ENCODE measurements at regions not wholly inside any gene's neighbourhood (a gene's known extent, or its start where the extent isn't known, plus 50 kb on each side); places are given as distances from the start of the nearest gene placed in this dataset.

- TF ChIP-seq, protein P1, sequence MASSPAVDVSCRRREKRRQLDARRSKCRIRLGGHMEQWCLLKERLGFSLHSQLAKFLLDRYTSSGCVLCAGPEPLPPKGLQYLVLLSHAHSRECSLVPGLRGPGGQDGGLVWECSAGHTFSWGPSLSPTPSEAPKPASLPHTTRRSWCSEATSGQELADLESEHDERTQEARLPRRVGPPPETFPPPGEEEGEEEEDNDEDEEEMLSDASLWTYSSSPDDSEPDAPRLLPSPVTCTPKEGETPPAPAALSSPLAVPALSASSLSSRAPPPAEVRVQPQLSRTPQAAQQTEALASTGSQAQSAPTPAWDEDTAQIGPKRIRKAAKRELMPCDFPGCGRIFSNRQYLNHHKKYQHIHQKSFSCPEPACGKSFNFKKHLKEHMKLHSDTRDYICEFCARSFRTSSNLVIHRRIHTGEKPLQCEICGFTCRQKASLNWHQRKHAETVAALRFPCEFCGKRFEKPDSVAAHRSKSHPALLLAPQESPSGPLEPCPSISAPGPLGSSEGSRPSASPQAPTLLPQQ (tag by site-specific recombination; IDR thresholded peaks at IDR 0.05): no peak
Observed at GRCh38 chr6:23601811-23602345, 524.1 kb upstream of the NRSN1 start (continued).

- CTCF ChIA-PET: no interaction called here
- H3K9me3 ChIP-seq (ENCODE audit: control insufficient read depth, insufficient read depth, low read depth, low read length): no peaks in the 10 kb centered on the region
- H3K27ac ChIP-seq (ENCODE audit: extremely low read depth, low read depth, low read length): no peak overlapping the region
- POLR2A ChIA-PET: no interaction called here
- no peaks in the 10 kb centered on the region for H3K4me1 ChIP-seq (ENCODE audit: control insufficient read depth, insufficient read depth, low read length)
- TF ChIP-seq ZFP69B (tag by site-specific recombination; IDR thresholded peaks at IDR 0.05) (no peak), ZNF175 (tag by site-specific recombination; IDR thresholded peaks at IDR 0.05) (no peak), MZF1 (tag by site-specific recombination; IDR thresholded peaks at IDR 0.05; ENCODE audit: borderline replicate concordance) (no peak), ZNF791 (tag by site-specific recombination; IDR thresholded peaks at IDR 0.05) (no peak), ZNF211 (tag by site-specific recombination; IDR thresholded peaks at IDR 0.05; ENCODE audit: low read depth) (no peak), ZSCAN23 (tag by site-specific recombination; IDR thresholded peaks at IDR 0.05) (no peak), ZNF585B (tag by site-specific recombination; IDR thresholded peaks at IDR 0.05) (no peak), ZNF121 (tag by site-specific recombination; IDR thresholded peaks at IDR 0.05) (no peak), ZSCAN4 (tag by site-specific recombination; IDR thresholded peaks at IDR 0.05) (no peak), SCRT1 (tag by site-specific recombination; IDR thresholded peaks at IDR 0.05; ENCODE audit: borderline replicate concordance) (no peak), ZNF280C (tag by site-specific recombination; IDR thresholded peaks at IDR 0.05) (no peak), ZBTB20 (tag by site-specific recombination; IDR thresholded peaks at IDR 0.05) (no peak), ZBTB21 (tag by site-specific recombination; IDR thresholded peaks at IDR 0.05) (no peak), RBAK (tag by site-specific recombination; IDR thresholded peaks at IDR 0.05) (no peak), ZNF488 (tag by site-specific recombination; IDR thresholded peaks at IDR 0.05) (no peak), SCRT2 (tag by site-specific recombination; IDR thresholded peaks at IDR 0.05) (no peak), ZNF23 (tag by site-specific recombination; IDR thresholded peaks at IDR 0.05; ENCODE audit: borderline replicate concordance) (no peak)
- TF ChIP-seq, protein P2, sequence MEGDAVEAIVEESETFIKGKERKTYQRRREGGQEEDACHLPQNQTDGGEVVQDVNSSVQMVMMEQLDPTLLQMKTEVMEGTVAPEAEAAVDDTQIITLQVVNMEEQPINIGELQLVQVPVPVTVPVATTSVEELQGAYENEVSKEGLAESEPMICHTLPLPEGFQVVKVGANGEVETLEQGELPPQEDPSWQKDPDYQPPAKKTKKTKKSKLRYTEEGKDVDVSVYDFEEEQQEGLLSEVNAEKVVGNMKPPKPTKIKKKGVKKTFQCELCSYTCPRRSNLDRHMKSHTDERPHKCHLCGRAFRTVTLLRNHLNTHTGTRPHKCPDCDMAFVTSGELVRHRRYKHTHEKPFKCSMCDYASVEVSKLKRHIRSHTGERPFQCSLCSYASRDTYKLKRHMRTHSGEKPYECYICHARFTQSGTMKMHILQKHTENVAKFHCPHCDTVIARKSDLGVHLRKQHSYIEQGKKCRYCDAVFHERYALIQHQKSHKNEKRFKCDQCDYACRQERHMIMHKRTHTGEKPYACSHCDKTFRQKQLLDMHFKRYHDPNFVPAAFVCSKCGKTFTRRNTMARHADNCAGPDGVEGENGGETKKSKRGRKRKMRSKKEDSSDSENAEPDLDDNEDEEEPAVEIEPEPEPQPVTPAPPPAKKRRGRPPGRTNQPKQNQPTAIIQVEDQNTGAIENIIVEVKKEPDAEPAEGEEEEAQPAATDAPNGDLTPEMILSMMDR (tag by site-specific recombination; IDR thresholded peaks at IDR 0.05): no peak
- TF ChIP-seq, protein P3, sequence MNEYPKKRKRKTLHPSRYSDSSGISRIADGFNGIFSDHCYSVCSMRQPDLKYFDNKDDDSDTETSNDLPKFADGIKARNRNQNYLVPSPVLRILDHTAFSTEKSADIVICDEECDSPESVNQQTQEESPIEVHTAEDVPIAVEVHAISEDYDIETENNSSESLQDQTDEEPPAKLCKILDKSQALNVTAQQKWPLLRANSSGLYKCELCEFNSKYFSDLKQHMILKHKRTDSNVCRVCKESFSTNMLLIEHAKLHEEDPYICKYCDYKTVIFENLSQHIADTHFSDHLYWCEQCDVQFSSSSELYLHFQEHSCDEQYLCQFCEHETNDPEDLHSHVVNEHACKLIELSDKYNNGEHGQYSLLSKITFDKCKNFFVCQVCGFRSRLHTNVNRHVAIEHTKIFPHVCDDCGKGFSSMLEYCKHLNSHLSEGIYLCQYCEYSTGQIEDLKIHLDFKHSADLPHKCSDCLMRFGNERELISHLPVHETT (tag by site-specific recombination; IDR thresholded peaks at IDR 0.05): no peak
- TF ChIP-seq, protein P4, sequence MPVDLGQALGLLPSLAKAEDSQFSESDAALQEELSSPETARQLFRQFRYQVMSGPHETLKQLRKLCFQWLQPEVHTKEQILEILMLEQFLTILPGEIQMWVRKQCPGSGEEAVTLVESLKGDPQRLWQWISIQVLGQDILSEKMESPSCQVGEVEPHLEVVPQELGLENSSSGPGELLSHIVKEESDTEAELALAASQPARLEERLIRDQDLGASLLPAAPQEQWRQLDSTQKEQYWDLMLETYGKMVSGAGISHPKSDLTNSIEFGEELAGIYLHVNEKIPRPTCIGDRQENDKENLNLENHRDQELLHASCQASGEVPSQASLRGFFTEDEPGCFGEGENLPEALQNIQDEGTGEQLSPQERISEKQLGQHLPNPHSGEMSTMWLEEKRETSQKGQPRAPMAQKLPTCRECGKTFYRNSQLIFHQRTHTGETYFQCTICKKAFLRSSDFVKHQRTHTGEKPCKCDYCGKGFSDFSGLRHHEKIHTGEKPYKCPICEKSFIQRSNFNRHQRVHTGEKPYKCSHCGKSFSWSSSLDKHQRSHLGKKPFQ (tag by site-specific recombination; IDR thresholded peaks at IDR 0.05): no peak
- H3K4me3 ChIP-seq (ENCODE audit: low read depth, low read length): no peak overlapping the region
- H3K36me3 ChIP-seq (ENCODE audit: control insufficient read depth in 2 of 2, insufficient read depth in 1 of 2, low read length in 2 of 2): no peaks in the 10 kb centered on the region
Observed at GRCh38 chr6:23608931-23609435, 517.0 kb upstream of the NRSN1 start.
